AG08396 (cell line): ENCODE measurements at regions not wholly inside any gene's neighbourhood (a gene's known extent, or its start where the extent isn't known, plus 50 kb on each side); places are given as distances from the start of the nearest gene placed in this dataset.

Source experiments
- DNase-seq: peaks from one replicate; pipeline ENCODE4 v3.0.0; 2012; ENCODE audit warnings: low spot score, mixed read lengths

GRCh38 chr4:22103768-22104167 lies 155.2 kb upstream of the KCNIP4 start:
- DNase-seq: no peak

GRCh38 chr4:22099896-22100295 lies 151.3 kb upstream of the KCNIP4 start:
- DNase-seq: no peak

DNA sequence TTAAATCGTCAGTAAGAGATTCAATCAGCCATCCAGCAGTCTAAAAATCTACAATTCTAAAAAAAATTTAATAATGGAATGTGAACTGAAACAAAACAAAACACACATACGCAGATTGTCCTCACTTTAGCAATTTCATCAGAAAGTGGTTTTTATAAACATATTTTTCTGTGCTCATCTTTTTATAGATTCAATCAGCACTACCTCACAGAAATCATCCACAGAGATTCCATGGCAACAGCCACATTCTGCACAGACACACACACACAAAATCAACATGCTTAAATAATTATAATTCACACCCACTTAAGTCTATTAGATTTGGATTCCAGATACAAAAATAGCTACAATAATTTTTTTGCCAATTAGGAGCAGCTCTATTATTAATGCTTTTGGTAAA lies 149.0 kb upstream of the KCNIP4 start:
- DNase-seq: no peak

GRCh38 chr4:22094217-22094616 lies 145.6 kb upstream of the KCNIP4 start:
- no peak for DNase-seq

DNA sequence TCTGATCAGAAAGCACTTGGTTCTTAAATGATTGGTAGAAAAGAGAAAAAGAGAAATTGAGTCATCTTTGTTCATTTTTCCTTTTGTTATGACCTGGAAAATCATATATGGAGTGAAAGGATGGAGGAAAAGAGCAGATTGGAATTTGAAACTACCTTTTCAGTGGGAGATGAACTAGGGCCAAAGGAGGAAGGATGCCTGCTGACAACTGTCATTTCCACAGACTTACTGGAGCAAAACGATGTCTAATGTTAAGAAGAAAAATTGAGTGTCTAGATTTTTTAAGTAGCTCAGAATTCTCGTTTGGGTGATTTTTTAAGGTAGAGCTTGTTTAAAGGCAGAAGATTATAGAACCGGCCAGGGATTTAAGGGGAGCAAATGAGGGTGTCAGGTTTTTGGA lies 144.6 kb upstream of the KCNIP4 start:
- DNase-seq: no peak

DNA sequence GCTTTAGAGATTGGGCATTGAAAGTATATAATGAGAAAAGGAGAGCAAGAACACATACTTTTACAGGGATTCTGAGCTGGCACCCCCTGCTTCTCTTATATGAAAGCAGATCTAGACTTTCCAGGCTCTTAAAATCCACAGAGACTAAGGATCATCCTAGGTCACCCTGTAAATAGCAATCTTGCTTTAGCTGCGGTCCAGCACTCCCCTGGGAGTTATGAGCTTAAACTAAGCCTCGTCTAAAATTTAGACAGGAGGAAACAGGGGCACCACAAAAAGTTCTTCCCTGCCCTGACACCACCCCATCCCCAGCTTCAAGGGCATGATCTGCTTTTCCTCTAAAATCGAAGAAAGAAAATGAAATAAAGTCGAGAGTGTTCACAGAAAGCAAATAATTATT lies 143.3 kb upstream of the KCNIP4 start:
- DNase-seq: no peak

DNA sequence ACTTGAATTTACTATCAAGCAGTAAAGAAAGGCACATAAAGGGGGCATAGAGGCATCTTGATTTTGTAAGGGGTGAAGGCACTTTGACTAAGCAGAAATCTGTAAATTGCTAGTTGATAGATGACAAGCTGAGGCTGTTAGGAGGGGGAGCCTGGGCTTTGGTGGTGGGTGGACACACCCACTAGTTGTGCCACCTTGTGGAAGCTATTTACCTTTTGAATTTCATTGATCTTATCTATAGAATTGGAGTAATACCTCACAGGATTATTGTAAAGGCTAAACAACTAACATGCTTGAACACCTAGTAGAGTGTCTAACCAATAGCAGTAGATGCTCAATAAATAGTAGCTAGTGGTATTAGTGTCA lies 142.8 kb upstream of the KCNIP4 start:
- no peak for DNase-seq

- no peak for DNase-seq
Measured at GRCh38 chr4:22090661-22091351, 142.2 kb upstream of the KCNIP4 start.

DNA sequence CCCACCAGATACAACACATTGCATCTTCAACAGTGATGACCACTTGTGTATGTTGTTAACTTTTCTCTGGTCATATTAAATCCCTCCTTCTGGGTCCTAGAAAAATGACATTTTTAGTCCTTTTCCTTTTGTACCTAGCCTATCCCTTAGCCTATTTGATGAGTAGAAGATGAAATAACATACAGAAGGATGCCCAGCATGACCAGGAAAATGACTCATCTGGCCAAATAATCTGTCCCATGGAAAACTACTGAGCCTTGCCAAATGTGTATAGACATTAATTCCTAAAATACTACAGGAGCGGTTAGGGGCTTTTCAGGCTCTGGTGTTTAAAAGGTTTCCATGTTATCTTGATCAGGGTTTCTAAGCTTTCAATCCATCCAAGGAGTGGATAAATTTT lies 129.0 kb upstream of the KCNIP4 start:
- DNase-seq: no peak

- DNase-seq: no peak
Measured at GRCh38 chr4:22072726-22073125, 124.2 kb upstream of the KCNIP4 start.

DNA sequence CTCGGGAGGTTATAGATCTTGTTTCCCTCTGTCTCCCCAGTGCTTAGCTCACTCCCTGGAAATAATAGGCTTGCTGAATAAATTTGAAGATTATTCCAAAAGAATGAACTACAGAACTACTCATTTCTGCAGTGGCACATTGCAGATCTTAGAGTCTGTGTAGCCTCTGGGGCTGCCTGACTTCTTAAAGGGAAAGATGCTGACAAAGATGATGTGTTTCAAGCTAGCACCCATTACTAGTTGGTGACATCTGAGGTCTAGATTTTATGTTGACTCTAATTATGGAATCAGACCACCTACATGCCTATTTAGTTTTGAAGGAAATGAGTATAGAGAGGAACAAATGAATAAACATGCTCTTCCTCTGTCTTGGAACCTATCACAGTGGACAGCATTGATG lies 123.7 kb upstream of the KCNIP4 start:
- no peak for DNase-seq

DNA sequence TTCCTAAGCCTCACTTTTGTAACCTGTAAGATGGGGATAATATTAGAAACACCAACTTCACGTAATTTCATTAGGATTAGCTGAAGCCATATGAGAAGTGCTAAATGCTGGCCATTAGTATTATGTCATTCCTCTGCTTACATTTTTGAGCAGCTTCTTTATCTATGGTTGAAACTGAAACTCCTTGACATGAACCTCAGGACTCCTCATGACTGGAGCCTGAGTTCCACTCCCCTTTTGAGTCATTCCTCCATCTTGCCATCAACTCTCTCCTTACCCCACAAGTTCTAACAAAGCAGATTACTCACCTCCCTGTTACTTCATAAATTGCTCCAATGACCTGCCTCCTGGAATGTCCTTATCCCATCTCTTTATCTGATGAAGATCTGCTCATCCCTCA lies 123.2 kb upstream of the KCNIP4 start:
- no peak for DNase-seq

- no peak for DNase-seq
Measured at GRCh38 chr4:22070256-22070655, 121.7 kb upstream of the KCNIP4 start.

GRCh38 chr4:22063613-22064012 lies 115.0 kb upstream of the KCNIP4 start:
- DNase-seq: no peak

DNA sequence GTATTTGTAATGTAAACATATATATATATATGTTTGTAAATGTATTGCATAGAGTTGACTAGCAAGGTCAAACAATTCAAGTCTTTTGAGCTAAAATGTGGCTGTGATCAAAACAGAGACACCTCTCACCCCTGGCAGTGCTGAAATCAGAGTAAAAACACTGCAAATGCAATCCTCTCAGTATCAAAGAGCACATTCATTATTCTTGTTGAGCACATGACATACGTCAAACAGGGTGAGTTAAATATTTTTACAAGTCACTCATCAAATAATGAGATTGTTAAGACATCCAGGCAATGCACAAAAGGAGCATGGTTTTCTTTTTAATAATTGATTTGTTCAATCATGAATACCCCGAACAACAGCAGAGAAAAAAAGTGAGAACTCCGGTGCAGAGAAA lies 114.1 kb upstream of the KCNIP4 start:
- DNase-seq: no peak

- no peak for DNase-seq
Measured at GRCh38 chr4:22055954-22056353, 107.4 kb upstream of the KCNIP4 start.

DNA sequence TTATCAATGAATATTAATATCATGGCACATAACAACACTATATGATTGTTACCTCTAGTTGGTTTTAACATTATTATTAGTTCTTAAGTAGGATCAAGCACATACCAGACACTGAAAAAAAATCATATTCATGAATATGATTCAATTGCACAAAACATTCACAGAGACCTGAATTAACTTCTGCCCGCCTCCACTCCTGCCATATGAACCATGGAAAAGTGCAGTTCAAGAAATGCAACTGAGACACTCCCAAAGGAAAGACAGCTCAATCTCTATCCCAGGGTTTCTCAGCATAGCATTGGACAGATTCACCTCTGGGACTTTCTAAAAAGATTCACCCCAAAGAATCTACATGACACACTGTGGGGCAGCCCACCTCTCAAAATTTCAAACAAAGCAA lies 103.5 kb upstream of the KCNIP4 start:
- DNase-seq: no peak

DNA sequence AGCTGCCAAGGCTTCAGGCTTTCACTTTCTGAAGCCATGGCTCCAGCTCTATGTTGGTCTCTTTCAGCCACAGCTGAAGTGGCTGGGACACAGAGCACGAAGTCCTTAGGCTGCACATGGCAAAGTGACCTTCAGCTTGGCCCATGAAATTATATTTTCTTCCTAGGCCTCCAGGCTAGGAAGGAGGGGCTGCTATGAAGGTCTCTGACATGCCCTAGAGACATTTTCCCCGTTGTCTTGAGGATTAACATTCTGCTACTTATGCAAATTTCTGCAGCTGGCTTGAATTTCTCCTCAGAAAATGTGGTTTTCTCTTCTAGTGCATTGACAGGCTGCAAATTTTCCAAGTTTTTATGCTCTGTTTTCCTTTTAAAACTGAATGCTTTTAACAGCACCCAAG lies 99.8 kb upstream of the KCNIP4 start:
- DNase-seq: no peak

DNA sequence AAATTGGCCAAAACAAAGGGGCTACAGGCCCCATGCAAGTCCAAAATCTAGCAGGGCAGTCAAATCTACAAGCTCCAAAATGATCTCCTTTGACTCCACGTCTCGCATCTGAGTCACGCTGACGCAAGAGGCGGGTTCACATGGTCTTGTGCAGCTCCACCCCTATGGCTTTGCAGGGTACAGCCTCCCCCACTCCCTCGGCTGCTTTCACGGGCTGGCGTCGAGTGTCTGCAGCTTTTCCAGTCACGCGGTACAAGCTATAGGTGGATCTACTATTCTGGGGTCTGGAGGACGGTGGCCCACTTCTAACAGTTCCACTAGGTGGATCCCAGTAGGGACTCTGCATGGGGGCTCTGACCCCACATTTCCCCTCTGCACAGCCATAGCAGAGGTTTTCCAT lies 99.2 kb upstream of the KCNIP4 start:
- no peak for DNase-seq

GRCh38 chr4:22045051-22045630 lies 96.6 kb upstream of the KCNIP4 start:
- DNase-seq: no peak

DNA sequence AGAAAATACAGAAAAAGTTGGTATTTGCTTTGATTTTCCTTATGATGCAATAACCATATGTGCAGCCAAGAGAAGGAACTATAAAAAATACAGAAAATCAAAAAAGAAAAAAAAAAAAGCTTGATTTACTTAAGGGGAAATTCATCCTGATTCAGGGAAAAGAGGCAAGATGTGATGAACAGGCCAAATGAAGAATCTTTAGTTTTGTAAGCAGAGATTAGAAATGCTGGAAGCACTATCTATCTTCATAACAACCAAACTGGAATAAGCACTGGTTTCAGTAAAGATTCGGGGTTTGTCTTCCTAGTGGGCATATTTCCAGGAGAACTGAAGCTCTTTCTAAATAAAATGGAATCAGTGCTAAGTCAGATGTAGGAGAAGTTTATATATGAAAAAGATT lies 82.9 kb upstream of the KCNIP4 start:
- no peak for DNase-seq

DNA sequence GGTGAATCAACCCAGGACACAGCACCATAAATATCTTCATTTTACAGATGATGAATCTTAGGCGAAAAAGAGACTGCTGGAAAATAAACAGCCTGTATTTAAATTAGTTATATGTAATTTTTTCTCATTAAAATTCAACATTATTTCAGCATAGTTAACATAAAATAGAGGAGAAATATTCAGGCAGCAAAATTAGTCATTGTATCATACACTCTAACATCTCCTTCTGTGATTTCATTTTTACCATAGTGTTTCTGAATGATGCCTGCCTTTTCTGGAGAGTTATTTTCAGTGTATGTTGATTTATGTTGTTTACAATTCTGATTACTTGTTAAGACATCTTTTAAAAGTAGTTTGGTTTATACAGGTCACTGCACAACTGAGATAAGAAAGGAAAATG lies 82.3 kb upstream of the KCNIP4 start:
- DNase-seq: no peak

DNA sequence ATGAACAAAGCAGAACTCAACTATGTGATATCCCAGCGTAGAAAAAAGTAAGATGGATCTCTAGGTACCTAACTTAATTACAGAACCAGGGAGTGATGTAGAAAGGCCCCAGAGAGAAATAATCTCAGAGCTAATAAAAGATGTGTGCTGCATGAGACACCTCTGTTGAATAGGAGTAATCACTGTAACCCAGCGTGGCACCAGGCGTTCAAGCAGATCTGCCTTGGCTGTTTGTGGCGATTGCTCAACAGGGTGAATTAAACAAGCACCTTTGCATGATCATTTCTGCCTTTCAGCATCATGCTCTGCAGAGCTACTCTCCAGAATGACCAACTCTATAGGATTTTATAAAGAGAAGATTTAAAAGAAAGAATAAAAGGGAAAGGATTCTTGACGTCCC lies 81.7 kb upstream of the KCNIP4 start:
- DNase-seq: no peak

DNA sequence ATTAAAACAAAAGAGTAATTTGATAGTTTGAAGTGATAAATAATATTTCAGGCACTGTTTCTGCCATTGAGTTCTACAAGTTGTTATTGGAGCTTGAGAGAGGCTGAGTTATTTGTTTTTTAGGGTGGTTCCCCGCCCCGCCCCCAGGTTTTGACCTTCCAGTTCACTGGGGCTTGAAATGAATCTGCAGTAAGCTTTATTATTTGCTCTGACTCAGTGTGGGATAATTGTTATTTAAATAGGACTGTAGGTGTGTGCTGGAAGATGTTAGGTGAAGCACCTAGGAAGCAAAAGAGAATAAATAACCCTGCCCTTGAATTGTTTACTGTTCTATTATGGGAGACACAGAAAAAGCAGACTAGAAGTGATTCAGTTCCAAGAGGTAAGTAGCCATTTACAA lies 81.2 kb upstream of the KCNIP4 start:
- DNase-seq: no peak
